ENCODE measurements at regions not wholly inside any gene's neighbourhood (a gene's known extent, or its start where the extent isn't known, plus 50 kb on each side); places are given as distances from the start of the nearest gene placed in this dataset.
A peak's percentile ranks its signal among the peaks of the same experiment; 100 is the strongest.

- no peaks in the 10 kb centered on the region for H3K27me3 ChIP-seq (ENCODE audit: low read depth, low read length)
- no peaks in the 10 kb centered on the region for H3K36me3 ChIP-seq (ENCODE audit: control insufficient read depth in 1 of 2, insufficient read depth in 2 of 2, low read length in 2 of 2)
- H3K27ac ChIP-seq (ENCODE audit: low read length), result no peak overlapping the region
- no peak overlapping the region for H3K4me3 ChIP-seq (ENCODE audit: low read depth in 1 of 2, low read length in 2 of 2)
- no peaks in the 10 kb centered on the region for H3K4me1 ChIP-seq (ENCODE audit: control insufficient read depth in 1 of 2, insufficient read depth in 2 of 2, low read length in 2 of 2)
- H3K9me3 ChIP-seq (ENCODE audit: control insufficient read depth in 1 of 2, low read length in 2 of 2), result peaks cover 0 to 30% of the 10 kb centered on the region in 2 donors
Measured at GRCh38 chr12:34340534-34341361, 318.5 kb downstream of the ALG10 start.

DNA sequence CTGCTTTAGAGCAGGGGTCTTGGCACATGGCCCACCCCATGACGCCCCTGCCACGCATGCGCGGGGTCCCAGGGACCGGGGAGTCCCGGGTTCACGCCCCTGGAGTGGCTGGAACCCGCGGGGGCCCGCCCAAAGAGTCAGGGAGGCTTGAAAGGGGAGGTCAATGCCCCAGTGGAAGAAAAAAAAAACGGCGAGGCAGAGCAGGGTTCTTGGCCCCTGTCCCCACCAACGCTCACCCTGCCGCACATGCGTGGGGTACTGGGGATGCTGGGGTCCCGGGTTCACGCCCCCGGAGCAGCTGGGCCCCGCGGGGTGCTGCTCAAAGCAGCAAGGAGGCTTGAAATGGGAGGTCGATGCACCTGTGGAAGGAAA is 319.1 kb downstream of the ALG10 start:
- Histone ChIP-seq H3K4me3 (ENCODE audit: low read depth in 1 of 2, low read length in 2 of 2) (no peak overlapping the region), H3K9me3 (ENCODE audit: control insufficient read depth in 1 of 2, low read length in 2 of 2) (peaks cover 0 to 30% of the 10 kb centered on the region in 2 donors), H3K36me3 (ENCODE audit: control insufficient read depth in 1 of 2, insufficient read depth in 2 of 2, low read length in 2 of 2) (no peaks in the 10 kb centered on the region), H3K4me1 (ENCODE audit: control insufficient read depth in 1 of 2, insufficient read depth in 2 of 2, low read length in 2 of 2) (no peaks in the 10 kb centered on the region), H3K27ac (ENCODE audit: low read length) (no peak overlapping the region), H3K27me3 (ENCODE audit: low read depth, low read length) (no peaks in the 10 kb centered on the region)

DNA sequence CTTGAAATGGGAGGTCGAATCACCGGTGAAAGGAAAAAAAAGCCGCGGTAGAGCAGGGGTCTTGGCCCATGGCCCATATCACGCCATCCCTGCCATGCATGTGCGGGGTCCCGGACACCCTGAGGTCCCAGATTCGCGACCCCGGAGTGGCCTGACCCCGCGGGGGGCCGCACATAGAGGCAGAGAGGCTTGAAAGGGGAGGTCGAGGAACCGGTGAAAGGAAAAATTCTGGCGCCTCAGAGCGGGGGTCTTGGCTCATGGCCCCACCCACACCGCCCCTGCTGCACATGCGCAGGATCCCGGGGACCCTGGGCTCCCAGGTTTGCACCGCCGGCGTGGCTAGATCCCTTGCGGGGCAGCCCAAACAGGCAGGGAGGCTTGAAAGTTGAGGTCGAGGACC is 319.8 kb downstream of the ALG10 start:
- Histone ChIP-seq H3K4me3 (ENCODE audit: low read depth in 1 of 2, low read length in 2 of 2) (peak overlapping the region in 1 of 2 donors; percentile 19), H3K4me1 (ENCODE audit: control insufficient read depth in 1 of 2, insufficient read depth in 2 of 2, low read length in 2 of 2) (no peaks in the 10 kb centered on the region), H3K27me3 (ENCODE audit: low read depth, low read length) (no peaks in the 10 kb centered on the region), H3K27ac (ENCODE audit: low read length) (no peak overlapping the region), H3K9me3 (ENCODE audit: control insufficient read depth in 1 of 2, low read length in 2 of 2) (peaks cover 0 to 34% of the 10 kb centered on the region in 2 donors), H3K36me3 (ENCODE audit: control insufficient read depth in 1 of 2, insufficient read depth in 2 of 2, low read length in 2 of 2) (no peaks in the 10 kb centered on the region)

- Histone ChIP-seq H3K4me1 (ENCODE audit: control insufficient read depth in 1 of 2, insufficient read depth in 2 of 2, low read length in 2 of 2) (no peaks in the 10 kb centered on the region), H3K27ac (ENCODE audit: low read length) (no peak overlapping the region), H3K27me3 (ENCODE audit: low read depth, low read length) (no peaks in the 10 kb centered on the region), H3K4me3 (ENCODE audit: low read depth in 1 of 2, low read length in 2 of 2) (no peak overlapping the region), H3K9me3 (ENCODE audit: control insufficient read depth in 1 of 2, low read length in 2 of 2) (peaks cover 0 to 46% of the 10 kb centered on the region in 2 donors), H3K36me3 (ENCODE audit: control insufficient read depth in 1 of 2, insufficient read depth in 2 of 2, low read length in 2 of 2) (no peaks in the 10 kb centered on the region)
Measured at GRCh38 chr12:34343345-34343744, 321.0 kb downstream of the ALG10 start.

DNA sequence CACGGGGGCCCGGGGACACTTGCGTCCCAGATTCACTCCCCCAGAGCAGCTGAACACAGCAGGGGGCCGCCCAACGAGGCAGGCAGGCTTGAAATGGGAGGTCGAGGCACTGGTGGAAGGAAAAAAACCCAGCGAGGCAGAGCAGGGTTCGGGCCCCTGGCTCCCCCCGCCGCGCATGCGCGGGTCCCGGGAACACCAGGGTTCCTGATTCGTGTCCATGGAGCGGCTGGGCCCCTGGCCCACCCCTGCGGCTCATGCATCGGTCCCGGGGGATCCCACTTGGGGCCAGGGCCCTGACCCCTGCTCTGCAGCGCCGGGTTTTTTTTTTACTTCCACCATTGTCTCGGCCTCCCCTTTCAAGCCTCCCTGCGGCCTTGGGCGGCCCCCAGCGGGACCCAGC is 321.5 kb downstream of the ALG10 start:
- no peak overlapping the region for H3K27ac ChIP-seq (ENCODE audit: low read length)
- H3K27me3 ChIP-seq (ENCODE audit: low read depth, low read length), result no peaks in the 10 kb centered on the region
- H3K36me3 ChIP-seq (ENCODE audit: control insufficient read depth in 1 of 2, insufficient read depth in 2 of 2, low read length in 2 of 2), result no peaks in the 10 kb centered on the region
- H3K4me3 ChIP-seq (ENCODE audit: low read depth in 1 of 2, low read length in 2 of 2), result no peak overlapping the region
- H3K4me1 ChIP-seq (ENCODE audit: control insufficient read depth in 1 of 2, insufficient read depth in 2 of 2, low read length in 2 of 2), result no peaks in the 10 kb centered on the region
- H3K9me3 ChIP-seq (ENCODE audit: control insufficient read depth in 1 of 2, low read length in 2 of 2), result peaks cover 0 to 44% of the 10 kb centered on the region in 2 donors

GRCh38 chr12:34344851-34345522 is 322.7 kb downstream of the ALG10 start:
- Histone ChIP-seq H3K4me1 (ENCODE audit: control insufficient read depth in 1 of 2, insufficient read depth in 2 of 2, low read length in 2 of 2) (no peaks in the 10 kb centered on the region), H3K27me3 (ENCODE audit: low read depth, low read length) (no peaks in the 10 kb centered on the region), H3K27ac (ENCODE audit: low read length) (no peak overlapping the region), H3K9me3 (ENCODE audit: control insufficient read depth in 1 of 2, low read length in 2 of 2) (peaks cover 0 to 44% of the 10 kb centered on the region in 2 donors), H3K36me3 (ENCODE audit: control insufficient read depth in 1 of 2, insufficient read depth in 2 of 2, low read length in 2 of 2) (no peaks in the 10 kb centered on the region), H3K4me3 (ENCODE audit: low read depth in 1 of 2, low read length in 2 of 2) (no peak overlapping the region)

GRCh38 chr12:34345801-34346200 is 323.5 kb downstream of the ALG10 start:
- no peaks in the 10 kb centered on the region for H3K36me3 ChIP-seq (ENCODE audit: control insufficient read depth in 1 of 2, insufficient read depth in 2 of 2, low read length in 2 of 2)
- H3K27me3 ChIP-seq (ENCODE audit: low read depth, low read length), result no peaks in the 10 kb centered on the region
- peaks cover 0 to 48% of the 10 kb centered on the region in 2 donors for H3K9me3 ChIP-seq (ENCODE audit: control insufficient read depth in 1 of 2, low read length in 2 of 2)
- H3K4me3 ChIP-seq (ENCODE audit: low read depth in 1 of 2, low read length in 2 of 2), result no peak overlapping the region
- H3K4me1 ChIP-seq (ENCODE audit: control insufficient read depth in 1 of 2, insufficient read depth in 2 of 2, low read length in 2 of 2), result no peaks in the 10 kb centered on the region
- H3K27ac ChIP-seq (ENCODE audit: low read length), result no peak overlapping the region

- H3K27ac ChIP-seq (ENCODE audit: low read length), result no peak overlapping the region
- H3K9me3 ChIP-seq (ENCODE audit: control insufficient read depth in 1 of 2, low read length in 2 of 2), result peaks cover 0 to 42% of the 10 kb centered on the region in 2 donors
- H3K4me3 ChIP-seq (ENCODE audit: low read depth in 1 of 2, low read length in 2 of 2), result no peak overlapping the region
- H3K4me1 ChIP-seq (ENCODE audit: control insufficient read depth in 1 of 2, insufficient read depth in 2 of 2, low read length in 2 of 2), result no peaks in the 10 kb centered on the region
- no peaks in the 10 kb centered on the region for H3K36me3 ChIP-seq (ENCODE audit: control insufficient read depth in 1 of 2, insufficient read depth in 2 of 2, low read length in 2 of 2)
- no peaks in the 10 kb centered on the region for H3K27me3 ChIP-seq (ENCODE audit: low read depth, low read length)
Measured at GRCh38 chr12:34346372-34347034, 324.2 kb downstream of the ALG10 start.

DNA sequence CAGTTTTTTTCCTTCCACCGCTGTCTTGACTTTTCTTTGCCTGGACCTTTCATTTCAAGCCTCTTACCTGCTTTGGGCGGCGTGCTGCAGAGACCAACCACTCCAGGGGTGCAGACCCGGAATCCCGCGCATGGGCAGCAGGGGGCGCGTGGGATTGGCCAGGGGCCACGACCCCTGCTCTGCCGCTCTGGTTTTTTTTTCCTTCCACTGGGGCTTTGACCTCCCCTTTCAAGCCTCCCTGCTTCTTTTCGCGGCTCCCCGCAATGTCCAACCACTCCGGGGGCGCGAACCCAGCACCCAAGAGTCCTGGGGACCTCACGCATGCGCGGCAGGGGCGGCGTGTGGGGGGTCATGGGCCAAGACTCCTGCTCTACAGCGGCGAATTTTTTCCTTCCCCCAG is 325.1 kb downstream of the ALG10 start:
- H3K27ac ChIP-seq (ENCODE audit: low read length), result no peak overlapping the region
- H3K4me3 ChIP-seq (ENCODE audit: low read depth in 1 of 2, low read length in 2 of 2), result no peak overlapping the region
- no peaks in the 10 kb centered on the region for H3K27me3 ChIP-seq (ENCODE audit: low read depth, low read length)
- no peaks in the 10 kb centered on the region for H3K4me1 ChIP-seq (ENCODE audit: control insufficient read depth in 1 of 2, insufficient read depth in 2 of 2, low read length in 2 of 2)
- no peaks in the 10 kb centered on the region for H3K36me3 ChIP-seq (ENCODE audit: control insufficient read depth in 1 of 2, insufficient read depth in 2 of 2, low read length in 2 of 2)
- peaks cover 0 to 46% of the 10 kb centered on the region in 2 donors for H3K9me3 ChIP-seq (ENCODE audit: control insufficient read depth in 1 of 2, low read length in 2 of 2)

DNA sequence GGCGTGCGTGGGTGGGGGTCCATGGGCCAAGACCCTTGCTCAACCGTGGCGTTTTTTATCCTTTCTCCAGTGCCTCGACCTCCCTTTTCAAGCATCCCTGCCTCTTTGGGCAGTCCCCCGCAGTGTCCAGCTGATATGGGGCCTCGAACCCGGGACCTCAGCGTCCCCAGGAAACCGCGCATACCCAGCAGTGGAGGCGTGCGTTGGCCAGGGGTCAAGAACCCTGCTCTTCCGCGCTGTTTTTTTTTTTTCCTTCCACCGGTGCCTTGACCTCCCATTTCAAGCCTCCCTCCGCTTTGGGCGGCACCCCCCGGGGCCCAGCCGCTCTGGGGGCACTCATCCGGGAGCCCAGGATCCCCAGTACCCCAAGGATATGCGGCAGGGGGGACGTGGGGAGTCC is 325.8 kb downstream of the ALG10 start:
- Histone ChIP-seq H3K4me1 (ENCODE audit: control insufficient read depth in 1 of 2, insufficient read depth in 2 of 2, low read length in 2 of 2) (no peaks in the 10 kb centered on the region), H3K36me3 (ENCODE audit: control insufficient read depth in 1 of 2, insufficient read depth in 2 of 2, low read length in 2 of 2) (no peaks in the 10 kb centered on the region), H3K4me3 (ENCODE audit: low read depth in 1 of 2, low read length in 2 of 2) (peak overlapping the region in 1 of 2 donors; percentile 19), H3K27me3 (ENCODE audit: low read depth, low read length) (no peaks in the 10 kb centered on the region), H3K9me3 (ENCODE audit: control insufficient read depth in 1 of 2, low read length in 2 of 2) (peaks cover 0 to 47% of the 10 kb centered on the region in 2 donors), H3K27ac (ENCODE audit: low read length) (no peak overlapping the region)

All from muscle layer of duodenum (tissue), 2 donors.